B cell (primary cell): ENCODE measurements at regions not wholly inside any gene's neighbourhood (a gene's known extent, or its start where the extent isn't known, plus 50 kb on each side); places are given as distances from the start of the nearest gene placed in this dataset.

Source experiments
- ATAC-seq: fragments of 200-7000 bp; cut with Tn5 transposase; one replicate; pipeline ENCODE4 v1.10.0; 2021; ENCODE audit warnings: low read depth, mild to moderate bottlenecking, moderate number of reproducible peaks, moderate library complexity
- CTCF ChIA-PET: fragments of 350-600 bp; sonication (Branson Sonifier 250); formaldehyde crosslinking; loops from one replicate; lab custom pipeline; 2021; ENCODE audit warnings: antibody characterized with exemption, inconsistent platforms; lab: Charles Lee
- POLR2A ChIA-PET: fragments of 350-600 bp; sonication (Branson Sonifier 250); formaldehyde crosslinking; loops from one replicate; lab custom pipeline; 2021; ENCODE audit warnings: antibody characterized with exemption; lab: Charles Lee
- DNase-seq: peaks from one replicate; pipeline ENCODE4 v3.0.0; 2013
- H2AFZ ChIP-seq: 2 replicates; pipeline ENCODE4 v1.6.1; 2012; ENCODE audit warnings: mild to moderate bottlenecking, low read depth, low read length; ENCODE audit not compliant: insufficient read depth, poor library complexity, severe bottlenecking
- H3K27ac ChIP-seq, 2 donors: 1 replicate in 1 of 2; 2 replicates in 1 of 2; pipeline ENCODE4 v1.5.1; 2012 to 2013; ENCODE audit warnings: low read length in 2 of 2, mild to moderate bottlenecking in 2 of 2, moderate library complexity in 1 of 2
- H3K27me3 ChIP-seq, 4 experiments: fragments of 200-600 bp in 1 of 4; sonication (generic) in 1 of 4; replicated peaks in 1 of 4; 1 replicate in 2 of 4; 2 replicates in 2 of 4; pipeline versions ENCODE4 v1.6.1 to v1.7.0; 2013 to 2016; ENCODE audit warnings: low read length in 3 of 4, mild to moderate bottlenecking in 2 of 4, mixed read lengths in 1 of 4, moderate library complexity in 1 of 4; ENCODE audit not compliant: insufficient read depth in 4 of 4, control insufficient read depth in 3 of 4; ENCODE audit errors: control extremely low read depth in 1 of 4
- H3K36me3 ChIP-seq, 2 experiments: replicated peaks in 1 of 2; 1 replicate in 1 of 2; 2 replicates in 1 of 2; pipeline versions ENCODE4 v1.6.1 to v1.7.1; 2013; ENCODE audit warnings: low read length in 1 of 2; ENCODE audit not compliant: insufficient read depth in 2 of 2, control insufficient read depth in 1 of 2; ENCODE audit errors: control extremely low read depth in 1 of 2, extremely low read depth in 1 of 2
- H3K4me1 ChIP-seq, 2 donors: fragments of 200-600 bp in 1 of 2; sonication (generic) in 1 of 2; 1 replicate in 1 of 2; 2 replicates in 1 of 2; pipeline versions ENCODE4 v1.5.1 to v1.6.1; 2013 to 2017; ENCODE audit warnings: low read length in 2 of 2; ENCODE audit not compliant: control insufficient read depth in 2 of 2, insufficient read depth in 2 of 2
- H3K4me2 ChIP-seq: replicated peaks from 2 replicates; pipeline ENCODE3; 2012; ENCODE audit warnings: mild to moderate bottlenecking, low read depth, low read length; ENCODE audit not compliant: poor library complexity, severe bottlenecking
- H3K4me3 ChIP-seq, 5 experiments: fragments of 200-600 bp in 1 of 5; sonication (generic) in 1 of 5; 1 replicate in 3 of 5; 2 replicates in 2 of 5; pipeline versions ENCODE4 v1.5.1 to v1.7.0; 2011 to 2016; ENCODE audit warnings: low read length in 4 of 5, mild to moderate bottlenecking in 4 of 5, low read depth in 2 of 5, control low read depth in 1 of 5, moderate library complexity in 1 of 5; ENCODE audit not compliant: insufficient read depth in 1 of 5; ENCODE audit errors: control extremely low read depth in 1 of 5, extremely low read depth in 1 of 5
- H3K79me2 ChIP-seq: fragments of 200-600 bp; sonication (generic); one replicate; pipeline ENCODE4 v1.6.0; 2016; ENCODE audit warnings: low read length; ENCODE audit not compliant: control insufficient read depth, insufficient read depth
- H3K9ac ChIP-seq: fragments of 200-600 bp; sonication (generic); 2 replicates; pipeline ENCODE4 v1.6.1; 2017; ENCODE audit warnings: mild to moderate bottlenecking, low read length, moderate library complexity
- H3K9me3 ChIP-seq, 3 donors: one replicate each; pipeline versions ENCODE4 v1.6.1 to v1.7.1; 2013; ENCODE audit warnings: low read length in 2 of 3; ENCODE audit not compliant: control insufficient read depth in 2 of 3, insufficient read depth in 1 of 3; ENCODE audit errors: control extremely low read depth in 1 of 3
- H4K20me1 ChIP-seq: 2 replicates; pipeline ENCODE4 v1.6.0; 2012; ENCODE audit warnings: mild to moderate bottlenecking, low read length; ENCODE audit not compliant: insufficient read depth, control insufficient read depth, poor library complexity, severe bottlenecking
- H3K27ac Mint-ChIP-seq: one replicate; pipeline ENCODE4 v1.8.0; 2021; ENCODE audit warnings: mixed read lengths
- H3K27me3 Mint-ChIP-seq: one replicate; pipeline ENCODE4 v1.8.0; 2021; ENCODE audit warnings: mixed read lengths
- H3K4me1 Mint-ChIP-seq: one replicate; pipeline ENCODE4 v1.8.0; 2021; ENCODE audit warnings: mixed read lengths
- H3K4me3 Mint-ChIP-seq: one replicate; pipeline ENCODE4 v1.8.0; 2021; ENCODE audit warnings: mixed read lengths
- H3K9me3 Mint-ChIP-seq: one replicate; pipeline ENCODE4 v1.8.0; 2022; ENCODE audit warnings: mixed read lengths; ENCODE audit not compliant: insufficient read depth
- EZH2 ChIP-seq: IDR thresholded peaks from 2 replicates; pipeline ENCODE4 v1.6.1; 2012; ENCODE audit warnings: borderline replicate concordance, low read depth, mild to moderate bottlenecking, moderate library complexity, low read length; ENCODE audit not compliant: insufficient read depth, poor library complexity, severe bottlenecking
- WGBS: methylation state at CpG from one replicate; pipeline ENCODE4 v1.1.5; 2013; ENCODE audit warnings: missing lambda C conversion rate; ENCODE audit not compliant: insufficient coverage; 5-methylcytosine and 5-hydroxymethylcytosine counted together
- intact Hi-C: fragments of 100-400 bp; cut with micrococcal nuclease; formaldehyde crosslinking; loops from one replicate; pipeline ENCODE4 v1.10.0; 2022
- TF ChIP-seq, protein P1 (sequence below): fragments of 200-600 bp; IDR thresholded peaks from one replicate; pipeline ENCODE4 v1.8.0; 2022; ENCODE audit warnings: antibody characterized with exemption, mild to moderate bottlenecking

DNA sequence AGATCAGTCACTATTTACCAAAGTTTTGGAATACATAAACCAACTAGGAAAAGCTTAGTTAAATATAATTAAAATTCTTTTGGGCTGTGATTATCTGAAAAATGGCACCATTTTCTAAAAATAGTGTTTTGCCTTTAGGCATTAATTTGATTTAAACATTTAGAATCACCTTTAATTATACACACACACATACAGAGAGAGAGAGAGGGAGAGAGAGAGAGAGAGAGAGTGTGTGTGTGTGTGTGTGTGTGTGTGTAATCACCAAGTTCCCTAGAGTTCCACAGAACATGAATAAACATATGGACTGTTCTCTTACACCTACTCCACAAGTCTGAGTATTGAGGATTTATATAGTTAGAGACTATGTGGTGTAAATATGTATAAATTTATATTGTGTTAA lies 141.2 kb upstream of the ATXN1 start:
- intact Hi-C loops = no loop called here
- H3K27ac Mint-ChIP-seq = no peak overlapping the region

DNA sequence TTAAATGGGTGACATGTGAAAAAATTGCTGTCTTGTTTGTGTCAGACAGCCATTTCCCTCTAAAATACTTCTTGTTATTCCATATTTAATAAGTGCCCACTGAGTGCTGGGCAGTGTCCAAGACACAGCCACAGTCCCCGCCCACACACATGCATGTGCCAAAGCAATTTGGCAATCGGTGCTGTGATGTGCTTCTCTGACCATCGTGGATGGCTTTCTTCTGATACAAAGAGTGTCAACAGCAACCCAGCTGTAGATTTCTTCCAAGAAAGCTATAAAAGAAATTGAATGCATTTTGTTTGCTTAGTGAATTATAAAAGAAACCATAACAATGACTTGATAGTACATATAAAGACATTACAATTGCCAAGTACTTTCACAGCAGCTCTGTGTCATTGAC lies 140.5 kb upstream of the ATXN1 start:
- peaks cover 27% of the 10 kb centered on the region for H3K27me3 Mint-ChIP-seq
- ATAC-seq = no peak
- no peak overlapping the region for H3K27ac Mint-ChIP-seq
- CTCF ChIA-PET = no interaction called here
- POLR2A ChIA-PET = no interaction called here
- TF ChIP-seq, protein P1, sequence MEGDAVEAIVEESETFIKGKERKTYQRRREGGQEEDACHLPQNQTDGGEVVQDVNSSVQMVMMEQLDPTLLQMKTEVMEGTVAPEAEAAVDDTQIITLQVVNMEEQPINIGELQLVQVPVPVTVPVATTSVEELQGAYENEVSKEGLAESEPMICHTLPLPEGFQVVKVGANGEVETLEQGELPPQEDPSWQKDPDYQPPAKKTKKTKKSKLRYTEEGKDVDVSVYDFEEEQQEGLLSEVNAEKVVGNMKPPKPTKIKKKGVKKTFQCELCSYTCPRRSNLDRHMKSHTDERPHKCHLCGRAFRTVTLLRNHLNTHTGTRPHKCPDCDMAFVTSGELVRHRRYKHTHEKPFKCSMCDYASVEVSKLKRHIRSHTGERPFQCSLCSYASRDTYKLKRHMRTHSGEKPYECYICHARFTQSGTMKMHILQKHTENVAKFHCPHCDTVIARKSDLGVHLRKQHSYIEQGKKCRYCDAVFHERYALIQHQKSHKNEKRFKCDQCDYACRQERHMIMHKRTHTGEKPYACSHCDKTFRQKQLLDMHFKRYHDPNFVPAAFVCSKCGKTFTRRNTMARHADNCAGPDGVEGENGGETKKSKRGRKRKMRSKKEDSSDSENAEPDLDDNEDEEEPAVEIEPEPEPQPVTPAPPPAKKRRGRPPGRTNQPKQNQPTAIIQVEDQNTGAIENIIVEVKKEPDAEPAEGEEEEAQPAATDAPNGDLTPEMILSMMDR = no peak
- no peak for TF ChIP-seq EZH2
- H3K4me3 Mint-ChIP-seq = no peak overlapping the region
- no peaks in the 10 kb centered on the region for H3K9me3 Mint-ChIP-seq
- no peak overlapping the region for H3K27ac ChIP-seq
- H4K20me1 ChIP-seq = no peaks in the 10 kb centered on the region
- no peak for DNase-seq
- H3K4me1 Mint-ChIP-seq = no peaks in the 10 kb centered on the region
- no peaks in the 10 kb centered on the region for H3K4me1 ChIP-seq
- no peak overlapping the region for H3K4me2 ChIP-seq
- intact Hi-C loops = no loop called here
- WGBS = 82% methylated on average over 2 of the region's 3 CpGs
- no peak overlapping the region for H3K9ac ChIP-seq
- H2AFZ ChIP-seq = no peak overlapping the region
- no peaks in the 10 kb centered on the region for H3K79me2 ChIP-seq
- no peaks in the 10 kb centered on the region for H3K9me3 ChIP-seq
- H3K4me3 ChIP-seq = no peak overlapping the region
- H3K36me3 ChIP-seq = no peaks in the 10 kb centered on the region
- no peaks in the 10 kb centered on the region for H3K27me3 ChIP-seq

More for the DNA sequence above, 141.2 kb upstream of the ATXN1 start:
- no peaks in the 10 kb centered on the region for H3K4me1 ChIP-seq
- no peak overlapping the region for H3K27ac ChIP-seq
- Mint-ChIP-seq H3K4me1 (no peaks in the 10 kb centered on the region), H3K4me3 (no peak overlapping the region), H3K9me3 (no peaks in the 10 kb centered on the region), H3K27me3 (peaks cover 26% of the 10 kb centered on the region)
- no peak overlapping the region for H3K4me2 ChIP-seq
- no peak for TF ChIP-seq EZH2
- TF ChIP-seq, protein P1 = no peak
- H3K9ac ChIP-seq = no peak overlapping the region
- no peak for DNase-seq
- H3K27me3 ChIP-seq = no peaks in the 10 kb centered on the region
- no peaks in the 10 kb centered on the region for H3K9me3 ChIP-seq
- ATAC-seq = no peak
- H4K20me1 ChIP-seq = no peaks in the 10 kb centered on the region
- no peaks in the 10 kb centered on the region for H3K36me3 ChIP-seq
- H3K4me3 ChIP-seq = no peak overlapping the region
- no peaks in the 10 kb centered on the region for H3K79me2 ChIP-seq
- no peak overlapping the region for H2AFZ ChIP-seq
- ChIA-PET CTCF (no interaction called here), POLR2A (no interaction called here)
